A673 (cell line): ENCODE measurements at regions not wholly inside any gene's neighbourhood (a gene's known extent, or its start where the extent isn't known, plus 50 kb on each side); places are given as distances from the start of the nearest gene placed in this dataset.

Experiments
- BruUV-seq: library from RNA; stranded (reverse); fragments of 400-500 nt; replicated peaks from 2 replicates; lab custom pipeline; 2021; lab: Mats Ljungman, UMichigan
- CTCF ChIA-PET: fragments of 300-600 bp; sonication (Branson Sonifier 250); formaldehyde crosslinking; loops from one replicate; lab custom pipeline; 2022; ENCODE audit warnings: antibody characterized with exemption; lab: Charles Lee
- POLR2A ChIA-PET: fragments of 300-600 bp; sonication (Branson Sonifier 250); formaldehyde crosslinking; loops from one replicate; lab custom pipeline; 2022; ENCODE audit warnings: antibody characterized with exemption; ENCODE audit not compliant: low non-redundant PET; lab: Charles Lee
- DNase-seq: peaks from one replicate; pipeline ENCODE4 v3.0.0-alpha.2; 2015; ENCODE audit warnings: low spot score
- H3K27ac ChIP-seq: fragments of 200-600 bp; sonication (generic); 2 replicates; pipeline ENCODE4 v1.5.1; 2016; ENCODE audit warnings: mixed run types, low read depth, mild to moderate bottlenecking, mixed read lengths, antibody characterized with exemption, low read length; ENCODE audit not compliant: poor library complexity, severe bottlenecking
- H3K27me3 ChIP-seq: fragments of 200-600 bp; sonication (generic); replicated peaks from 2 replicates; pipeline ENCODE4 v1.6.1; 2017; ENCODE audit warnings: mixed run types, low read depth, mild to moderate bottlenecking, mixed read lengths, antibody characterized with exemption, low read length; ENCODE audit not compliant: insufficient read depth, poor library complexity
- H3K36me3 ChIP-seq: fragments of 200-600 bp; sonication (generic); 2 replicates; pipeline ENCODE4 v1.6.1; 2016; ENCODE audit warnings: mixed run types, mild to moderate bottlenecking, mixed read lengths, antibody characterized with exemption, low read length; ENCODE audit not compliant: insufficient read depth, poor library complexity, severe bottlenecking
- H3K4me1 ChIP-seq: fragments of 200-600 bp; sonication (generic); 2 replicates; pipeline ENCODE4 v1.6.1; 2017; ENCODE audit warnings: mixed run types, mild to moderate bottlenecking, mixed read lengths, antibody characterized with exemption, low read length; ENCODE audit not compliant: insufficient read depth, poor library complexity, severe bottlenecking
- H3K4me3 ChIP-seq: fragments of 200-600 bp; sonication (generic); 2 replicates; pipeline ENCODE4 v1.5.1; 2016; ENCODE audit warnings: low read depth, mixed run types, mild to moderate bottlenecking, mixed read lengths, low read length; ENCODE audit not compliant: poor library complexity, severe bottlenecking
- H3K9me3 ChIP-seq: fragments of 200-600 bp; sonication (generic); 2 replicates; pipeline ENCODE4 v1.6.1; 2016; ENCODE audit warnings: mixed run types, low read depth, mild to moderate bottlenecking, mixed read lengths, antibody characterized with exemption, low read length; ENCODE audit not compliant: poor library complexity, severe bottlenecking
- CTCF ChIP-seq: fragments of 300-800, 200-600 bp; sonication (generic); conservative IDR thresholded peaks from 2 replicates; pipeline ENCODE4 v1.5.1; 2017; ENCODE audit warnings: low read depth, mild to moderate bottlenecking, antibody characterized with exemption, low read length, moderate library complexity, mixed read lengths
- EZH2 ChIP-seq: fragments of 200-600 bp; sonication (generic); IDR thresholded peaks from 2 replicates; pipeline ENCODE4 v1.6.1; 2017; ENCODE audit warnings: borderline replicate concordance, low read depth, mild to moderate bottlenecking, mixed read lengths, antibody characterized with exemption, low read length; ENCODE audit not compliant: poor library complexity, severe bottlenecking
- intact Hi-C: fragments of 100-400 bp; cut with micrococcal nuclease; formaldehyde crosslinking; loops from one replicate; pipeline ENCODE4 v1.10.0; 2022; ENCODE audit not compliant: unreplicated experiment

DNA sequence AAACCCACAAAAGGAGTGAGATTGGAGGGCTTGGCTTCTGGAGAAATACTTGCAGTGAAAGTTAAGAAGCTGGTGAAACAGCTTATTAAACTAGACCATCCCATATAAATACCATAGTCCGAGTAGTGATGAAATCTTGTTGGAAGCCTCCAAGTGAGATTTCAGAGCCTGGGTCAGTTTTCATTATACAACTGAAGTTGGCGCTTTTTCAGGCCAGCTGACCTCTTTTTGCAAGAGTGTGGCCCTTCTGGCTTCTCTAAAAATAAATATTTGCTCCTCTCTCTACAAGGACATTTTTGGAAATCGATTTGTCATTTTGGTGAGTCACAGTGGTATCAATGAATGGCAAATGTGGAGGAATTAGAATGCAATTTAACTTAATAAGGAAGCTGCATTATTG lies 51.2 kb upstream of the THRB start:
- Histone ChIP-seq H3K27ac (no peak overlapping the region), H3K4me3 (no peak overlapping the region), H3K4me1 (no peaks in the 10 kb centered on the region), H3K36me3 (no peaks in the 10 kb centered on the region), H3K27me3 (no peaks in the 10 kb centered on the region), H3K9me3 (no peaks in the 10 kb centered on the region)
- POLR2A ChIA-PET, result no interaction called here
- intact Hi-C loops, result no loop called here
- TF ChIP-seq CTCF (no peak), EZH2 (no peak)
- CTCF ChIA-PET, result no interaction called here
- BruUV-seq, result no TSS peak
- DNase-seq, result no peak

DNA sequence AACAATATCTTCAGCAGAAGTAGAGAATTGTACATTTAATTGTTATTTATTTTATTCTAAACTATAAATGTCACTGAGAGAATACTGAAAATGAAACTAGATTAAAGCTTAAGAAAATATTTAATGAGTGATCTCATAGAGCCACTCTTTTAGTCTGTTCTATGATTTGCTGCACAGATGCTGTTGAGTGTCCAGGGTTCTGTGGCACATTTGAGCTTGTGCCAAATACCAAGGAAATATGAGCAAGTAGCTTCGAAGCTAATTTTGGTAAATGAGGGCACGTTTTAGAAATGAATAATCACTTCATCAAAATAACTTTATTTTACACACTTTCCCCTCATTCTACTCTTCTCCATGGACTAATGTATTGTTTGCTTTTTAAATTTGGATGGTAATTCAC lies 53.6 kb upstream of the THRB start:
- Histone ChIP-seq H3K4me1 (no peaks in the 10 kb centered on the region), H3K4me3 (no peak overlapping the region), H3K27ac (no peak overlapping the region), H3K36me3 (no peaks in the 10 kb centered on the region), H3K9me3 (no peaks in the 10 kb centered on the region), H3K27me3 (no peaks in the 10 kb centered on the region)
- POLR2A ChIA-PET, result no interaction called here
- no TSS peak for BruUV-seq
- TF ChIP-seq EZH2 (no peak), CTCF (no peak)
- CTCF ChIA-PET, result no interaction called here
- intact Hi-C loops, result no loop called here
- no peak for DNase-seq

GRCh38 chr3:24550588-24550987 lies 55.9 kb upstream of the THRB start:
- no peak overlapping the region for H3K27ac ChIP-seq
- CTCF ChIA-PET, result no interaction called here
- no peak overlapping the region for H3K4me3 ChIP-seq
- no peaks in the 10 kb centered on the region for H3K9me3 ChIP-seq
- TF ChIP-seq CTCF (no peak), EZH2 (no peak)
- no peaks in the 10 kb centered on the region for H3K27me3 ChIP-seq
- DNase-seq, result no peak
- POLR2A ChIA-PET, result no interaction called here
- H3K4me1 ChIP-seq, result no peaks in the 10 kb centered on the region
- BruUV-seq, result no TSS peak
- intact Hi-C loops, result no loop called here
- H3K36me3 ChIP-seq, result no peaks in the 10 kb centered on the region
